Prostate gland (tissue), 2 donors: ENCODE measurements at regions not wholly inside any gene's neighbourhood (a gene's known extent, or its start where the extent isn't known, plus 50 kb on each side); places are given as distances from the start of the nearest gene placed in this dataset.

Source experiments
- DNase-seq: peaks from one replicate; pipeline ENCODE4 v3.0.0-alpha.2; 2019; ENCODE audit warnings: low spot score
- H3K27ac ChIP-seq, 2 donors: fragments of 200-600 bp; sonication (generic); 2 replicates each; pipeline ENCODE4 v1.5.1; 2017 to 2019
- H3K27me3 ChIP-seq: fragments of 200-600 bp; sonication (generic); replicated peaks from 2 replicates; pipeline ENCODE4 v1.5.1; 2019; ENCODE audit not compliant: insufficient read depth
- H3K36me3 ChIP-seq, 2 donors: fragments of 200-600 bp; sonication (generic); 1 replicate in 1 of 2; 2 replicates in 1 of 2; pipeline versions ENCODE4 v1.5.1 to v1.8.1; 2017 to 2019
- H3K4me1 ChIP-seq: fragments of 200-600 bp; sonication (generic); replicated peaks from 2 replicates; pipeline ENCODE4 v1.5.1; 2019
- H3K4me3 ChIP-seq, 2 donors: fragments of 200-600 bp; sonication (generic); 2 replicates each; pipeline ENCODE4 v1.5.1; 2017 to 2019
- H3K9me3 ChIP-seq: fragments of 200-600 bp; sonication (generic); 2 replicates; pipeline ENCODE4 v1.5.1; 2017
- POLR2A ChIP-seq: fragments of 450-650 bp; IDR thresholded peaks from one replicate; pipeline ENCODE4 v1.6.1; 2016; ENCODE audit warnings: antibody characterized with exemption, mild to moderate bottlenecking
- POLR2AphosphoS5 ChIP-seq: sonication (generic); formaldehyde crosslinking; IDR thresholded peaks from one replicate; pipeline ENCODE4 v1.6.1; 2017; ENCODE audit warnings: antibody characterized with exemption
- WGBS: methylation state at CpG from one replicate; pipeline ENCODE4 v1.1.5; 2018; 5-methylcytosine and 5-hydroxymethylcytosine counted together
- intact Hi-C: fragments of 100-400 bp; cut with DNase I; formaldehyde crosslinking; loops from one replicate; pipeline ENCODE4 v1.14.2; 2022
- TF ChIP-seq, protein P1 (sequence below), 4 experiments: fragments of 200-600 bp in 2 of 4; fragments of 450-650 bp in 2 of 4; sonication (generic) in 2 of 4; IDR thresholded peaks; 1 replicate in 3 of 4; 2 replicates in 1 of 4; pipeline ENCODE4 v1.5.1; 2016 to 2019; ENCODE audit warnings: antibody characterized with exemption in 4 of 4, mild to moderate bottlenecking in 2 of 4, moderate library complexity in 2 of 4

- H3K36me3 ChIP-seq: no peaks in the 10 kb centered on the region
- H3K27me3 ChIP-seq: no peaks in the 10 kb centered on the region
- intact Hi-C loops: no loop called here
- H3K27ac ChIP-seq: no peak overlapping the region
- WGBS: 53% methylated on average over 6 of the region's 6 CpGs
- H3K4me1 ChIP-seq: no peaks in the 10 kb centered on the region
- H3K9me3 ChIP-seq: no peaks in the 10 kb centered on the region
- DNase-seq: no peak
- TF ChIP-seq POLR2A (no peak), POLR2AphosphoS5 (no peak)
- TF ChIP-seq, protein P1, sequence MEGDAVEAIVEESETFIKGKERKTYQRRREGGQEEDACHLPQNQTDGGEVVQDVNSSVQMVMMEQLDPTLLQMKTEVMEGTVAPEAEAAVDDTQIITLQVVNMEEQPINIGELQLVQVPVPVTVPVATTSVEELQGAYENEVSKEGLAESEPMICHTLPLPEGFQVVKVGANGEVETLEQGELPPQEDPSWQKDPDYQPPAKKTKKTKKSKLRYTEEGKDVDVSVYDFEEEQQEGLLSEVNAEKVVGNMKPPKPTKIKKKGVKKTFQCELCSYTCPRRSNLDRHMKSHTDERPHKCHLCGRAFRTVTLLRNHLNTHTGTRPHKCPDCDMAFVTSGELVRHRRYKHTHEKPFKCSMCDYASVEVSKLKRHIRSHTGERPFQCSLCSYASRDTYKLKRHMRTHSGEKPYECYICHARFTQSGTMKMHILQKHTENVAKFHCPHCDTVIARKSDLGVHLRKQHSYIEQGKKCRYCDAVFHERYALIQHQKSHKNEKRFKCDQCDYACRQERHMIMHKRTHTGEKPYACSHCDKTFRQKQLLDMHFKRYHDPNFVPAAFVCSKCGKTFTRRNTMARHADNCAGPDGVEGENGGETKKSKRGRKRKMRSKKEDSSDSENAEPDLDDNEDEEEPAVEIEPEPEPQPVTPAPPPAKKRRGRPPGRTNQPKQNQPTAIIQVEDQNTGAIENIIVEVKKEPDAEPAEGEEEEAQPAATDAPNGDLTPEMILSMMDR (IDR thresholded peaks at IDR 0.05): no peak
- H3K4me3 ChIP-seq: no peak overlapping the region
These were observed 296.0 kb upstream of the MGAT5 start for GRCh38 chr2:133957724-133958480.

DNA sequence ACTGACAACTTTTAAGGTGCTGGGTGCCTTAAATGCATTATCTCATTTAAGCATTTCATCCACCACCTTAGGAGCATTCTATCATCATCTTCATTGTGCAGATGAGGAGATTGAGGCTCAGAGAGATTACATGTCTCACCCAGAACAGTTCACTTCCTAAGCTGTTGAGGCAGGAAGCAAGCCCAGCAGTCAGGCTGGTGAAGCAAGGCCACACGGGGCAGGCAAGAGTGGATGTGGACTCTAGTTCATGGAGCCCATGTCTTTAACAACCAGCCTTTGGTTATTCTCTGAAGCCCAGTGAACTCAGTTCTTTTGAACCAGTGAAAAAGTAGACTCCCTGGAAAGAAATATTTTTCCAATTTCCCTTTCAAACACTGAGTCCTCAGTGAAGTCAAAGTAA, 294.8 kb upstream of the MGAT5 start:
- no peak for TF ChIP-seq POLR2A
- TF ChIP-seq, protein P1 (IDR thresholded peaks at IDR 0.05): no peak
- no peak for DNase-seq
- H3K4me3 ChIP-seq: no peak overlapping the region
- WGBS: 71% methylated on average over 1 of the region's 1 CpG
- H3K27ac ChIP-seq: no peak overlapping the region
- H3K9me3 ChIP-seq: no peaks in the 10 kb centered on the region
- intact Hi-C loops: no loop called here
- H3K27me3 ChIP-seq: no peaks in the 10 kb centered on the region
- H3K4me1 ChIP-seq: no peaks in the 10 kb centered on the region
- H3K36me3 ChIP-seq: no peaks in the 10 kb centered on the region

- no peak overlapping the region for H3K4me3 ChIP-seq
- no peaks in the 10 kb centered on the region for H3K27me3 ChIP-seq
- H3K36me3 ChIP-seq: no peaks in the 10 kb centered on the region
- no peaks in the 10 kb centered on the region for H3K9me3 ChIP-seq
- no peak for DNase-seq
- TF ChIP-seq POLR2AphosphoS5: no peak
- TF ChIP-seq POLR2A: no peak
- TF ChIP-seq, protein P1 (IDR thresholded peaks at IDR 0.05): no peak
- 68% methylated on average over 4 of the region's 4 CpGs for WGBS
- H3K27ac ChIP-seq: no peak overlapping the region
- intact Hi-C loops: no loop called here
- H3K4me1 ChIP-seq: no peaks in the 10 kb centered on the region
These were observed 287.1 kb upstream of the MGAT5 start for GRCh38 chr2:133966720-133967304.

DNA sequence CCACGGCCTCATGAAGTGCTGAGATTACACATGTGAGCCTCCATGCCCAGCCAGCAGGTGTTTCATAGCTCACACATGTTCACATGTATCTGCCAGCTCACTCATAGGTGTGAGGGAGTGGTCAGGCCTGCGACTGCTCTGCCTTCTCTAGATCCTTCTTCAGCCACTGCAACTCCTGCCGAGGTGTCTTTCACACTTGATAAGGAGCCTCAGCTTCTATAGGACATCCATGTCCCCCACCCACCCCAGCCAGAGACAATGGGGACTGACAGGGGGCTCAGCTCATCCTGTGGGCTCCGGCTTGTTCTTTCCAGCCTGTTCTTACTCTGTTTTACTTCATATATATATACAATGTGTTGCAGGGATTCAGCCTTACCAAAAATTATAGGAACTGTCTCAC, 286.5 kb upstream of the MGAT5 start:
- 60% methylated on average over 3 of the region's 4 CpGs for WGBS
- Histone ChIP-seq H3K27ac (no peak overlapping the region), H3K27me3 (no peaks in the 10 kb centered on the region), H3K36me3 (no peaks in the 10 kb centered on the region), H3K4me3 (no peak overlapping the region), H3K4me1 (no peaks in the 10 kb centered on the region), H3K9me3 (no peaks in the 10 kb centered on the region)
- no peak for DNase-seq
- TF ChIP-seq, protein P1 (IDR thresholded peaks at IDR 0.05): no peak
- no peak for TF ChIP-seq POLR2AphosphoS5
- no peak for TF ChIP-seq POLR2A
- intact Hi-C loops: no loop called here

GRCh38 chr2:133968446-133968845, 285.4 kb upstream of the MGAT5 start:
- H3K36me3 ChIP-seq: no peaks in the 10 kb centered on the region
- WGBS: 86% methylated on average over 3 of the region's 3 CpGs
- no peaks in the 10 kb centered on the region for H3K9me3 ChIP-seq
- H3K27ac ChIP-seq: no peak overlapping the region
- intact Hi-C loops: no loop called here
- DNase-seq: no peak
- no peaks in the 10 kb centered on the region for H3K27me3 ChIP-seq
- TF ChIP-seq POLR2A (no peak), POLR2AphosphoS5 (no peak)
- TF ChIP-seq, protein P1 (IDR thresholded peaks at IDR 0.05): no peak
- no peaks in the 10 kb centered on the region for H3K4me1 ChIP-seq
- no peak overlapping the region for H3K4me3 ChIP-seq
